Peyer's patch (tissue), 4 donors: ENCODE measurements at regions not wholly inside any gene's neighbourhood (a gene's known extent, or its start where the extent isn't known, plus 50 kb on each side); places are given as distances from the start of the nearest gene placed in this dataset.

Source experiments
- DNase-seq, 3 donors: peaks; one replicate each; pipeline ENCODE4 v3.0.0-alpha.2; 2017 to 2019
- H3K27ac ChIP-seq, 4 donors: fragments of 200-600 bp; sonication (generic); one replicate each; pipeline ENCODE4 v1.5.1; 2016 to 2019
- H3K27me3 ChIP-seq, 2 donors: fragments of 200-600 bp; sonication (generic); one replicate each; pipeline ENCODE4 v1.5.1; 2019
- H3K36me3 ChIP-seq, 3 donors: fragments of 200-600 bp; sonication (generic); one replicate each; pipeline ENCODE4 v1.5.1; 2016 to 2019
- H3K4me1 ChIP-seq, 4 donors: fragments of 200-600 bp; sonication (generic); one replicate each; pipeline ENCODE4 v1.5.1; 2016 to 2019
- H3K4me3 ChIP-seq, 4 donors: fragments of 200-600 bp; sonication (generic); 1 replicate in 3 of 4; 2 replicates in 1 of 4; pipeline ENCODE4 v1.5.1; 2016 to 2019; ENCODE audit warnings: mild to moderate bottlenecking in 1 of 4
- H3K9me3 ChIP-seq, 4 donors: fragments of 200-600 bp; sonication (generic); one replicate each; pipeline ENCODE4 v1.5.1; 2016 to 2019; ENCODE audit warnings: mild to moderate bottlenecking in 1 of 4
- CTCF ChIP-seq, 6 experiments: fragments of 450-650 bp in 4 of 6; fragments of 200-600 bp in 2 of 6; sonication (generic) in 1 of 6; IDR thresholded peaks; one replicate each; pipeline ENCODE4 v1.5.1; 2017 to 2019; ENCODE audit warnings: antibody characterized with exemption in 6 of 6, mild to moderate bottlenecking in 3 of 6, moderate library complexity in 1 of 6
- POLR2A ChIP-seq, 2 donors: fragments of 450-650 bp; IDR thresholded peaks; one replicate each; pipeline ENCODE4 v1.5.1; 2017; ENCODE audit warnings: antibody characterized with exemption in 2 of 2, mild to moderate bottlenecking in 2 of 2, moderate library complexity in 2 of 2

GRCh38 chr4:81804849-81805248, 333.1 kb upstream of the RASGEF1B start:
- H3K4me1 ChIP-seq: no peaks in the 10 kb centered on the region
- no peak overlapping the region for H3K27ac ChIP-seq
- no peak overlapping the region for H3K4me3 ChIP-seq
- H3K9me3 ChIP-seq: no peaks in the 10 kb centered on the region
- no peak for DNase-seq
- no peaks in the 10 kb centered on the region for H3K36me3 ChIP-seq
- no peaks in the 10 kb centered on the region for H3K27me3 ChIP-seq
- no peak for TF ChIP-seq POLR2A (IDR thresholded peaks at IDR 0.05)
- TF ChIP-seq CTCF (IDR thresholded peaks at IDR 0.05): no peak

GRCh38 chr4:81802285-81802846, 330.7 kb upstream of the RASGEF1B start:
- Histone ChIP-seq H3K36me3 (no peaks in the 10 kb centered on the region), H3K4me3 (no peak overlapping the region), H3K27me3 (no peaks in the 10 kb centered on the region), H3K27ac (no peak overlapping the region), H3K4me1 (no peaks in the 10 kb centered on the region), H3K9me3 (no peaks in the 10 kb centered on the region)
- no peak for DNase-seq
- TF ChIP-seq POLR2A (IDR thresholded peaks at IDR 0.05) (no peak), CTCF (IDR thresholded peaks at IDR 0.05) (no peak)

GRCh38 chr4:81799371-81799770, 327.7 kb upstream of the RASGEF1B start:
- no peak overlapping the region for H3K4me3 ChIP-seq
- TF ChIP-seq CTCF (IDR thresholded peaks at IDR 0.05) (no peak), POLR2A (IDR thresholded peaks at IDR 0.05) (no peak)

GRCh38 chr4:81796790-81797528, 325.3 kb upstream of the RASGEF1B start:
- Histone ChIP-seq H3K27me3 (no peaks in the 10 kb centered on the region), H3K4me3 (no peak overlapping the region), H3K27ac (no peak overlapping the region), H3K4me1 (no peaks in the 10 kb centered on the region), H3K9me3 (no peaks in the 10 kb centered on the region), H3K36me3 (no peaks in the 10 kb centered on the region)
- no peak for TF ChIP-seq POLR2A (IDR thresholded peaks at IDR 0.05)
- no peak for TF ChIP-seq CTCF (IDR thresholded peaks at IDR 0.05)
- DNase-seq: no peak

More at GRCh38 chr4:81799371-81799770, 327.7 kb upstream of the RASGEF1B start:
- Histone ChIP-seq H3K36me3 (no peaks in the 10 kb centered on the region), H3K27me3 (no peaks in the 10 kb centered on the region), H3K27ac (no peak overlapping the region), H3K4me1 (no peaks in the 10 kb centered on the region), H3K9me3 (no peaks in the 10 kb centered on the region)
- no peak for DNase-seq

- Histone ChIP-seq H3K9me3 (no peaks in the 10 kb centered on the region), H3K36me3 (no peaks in the 10 kb centered on the region), H3K27ac (no peak overlapping the region), H3K4me3 (no peak overlapping the region), H3K4me1 (no peaks in the 10 kb centered on the region), H3K27me3 (no peaks in the 10 kb centered on the region)
- TF ChIP-seq POLR2A (IDR thresholded peaks at IDR 0.05): no peak
- no peak for TF ChIP-seq CTCF (IDR thresholded peaks at IDR 0.05)
- no peak for DNase-seq
These were observed 320.8 kb upstream of the RASGEF1B start for GRCh38 chr4:81792521-81792920.
